ENCODE measurements at regions not wholly inside any gene's neighbourhood (a gene's known extent, or its start where the extent isn't known, plus 50 kb on each side); places are given as distances from the start of the nearest gene placed in this dataset.

- no CpG with 5 or more reads among the region's 3 CpGs for WGBS (ENCODE audit: insufficient coverage)
- Mint-ChIP-seq H3K27me3 (ENCODE audit: low read depth in 3 of 3) (no peaks in the 10 kb centered on the region), H3K4me1 (peaks cover 4% of the 10 kb centered on the region), H3K4me3 (no peak overlapping the region), H3K9me3 (peaks cover 0 to 7% (median 2%) of the 10 kb centered on the region in 7 donors), H3K27ac (no peak overlapping the region), H3K36me3 (no peaks in the 10 kb centered on the region)
- Histone ChIP-seq H3K4me3 (replicated peaks in 1 of 3; ENCODE audit: low read depth in 2 of 3, low read length in 3 of 3) (no peak overlapping the region), H2AFZ (ENCODE audit: insufficient read depth, low read depth, low read length, poor library complexity, severe bottlenecking) (no peak overlapping the region), H3K36me3 (replicated peaks in 1 of 2; ENCODE audit: control insufficient read depth in 1 of 2, insufficient read depth in 2 of 2, low read length in 2 of 2) (no peaks in the 10 kb centered on the region), H3K27ac (ENCODE audit: low read depth in 1 of 2, low read length in 2 of 2) (no peak overlapping the region), H3K4me1 (ENCODE audit: control insufficient read depth in 1 of 2, insufficient read depth in 2 of 2, low read length in 2 of 2) (no peaks in the 10 kb centered on the region), H3K27me3 (ENCODE audit: control insufficient read depth in 2 of 2, insufficient read depth in 2 of 2, low read length in 2 of 2) (no peaks in the 10 kb centered on the region), H3K9me3 (replicated peaks in 1 of 2; ENCODE audit: control insufficient read depth in 1 of 2, insufficient read depth in 1 of 2, low read length in 2 of 2) (no peaks in the 10 kb centered on the region), H3K9ac (ENCODE audit: insufficient read depth, low read length, poor library complexity, severe bottlenecking) (no peak overlapping the region), H4K20me1 (ENCODE audit: insufficient read depth, low read length) (no peaks in the 10 kb centered on the region), H3K79me2 (ENCODE audit: insufficient read depth, low read length) (no peaks in the 10 kb centered on the region), H3K4me2 (replicated peaks; ENCODE audit: extremely low read depth, low read length, poor library complexity, severe bottlenecking) (no peak overlapping the region)
- intact Hi-C loops (cut with micrococcal nuclease): no loop called here
- no peak for TF ChIP-seq CTCF (IDR thresholded peaks at IDR 0.05)
- DNase-seq: no peak
These were observed 61.3 kb upstream of the UNC5C start for GRCh38 chr4:95610061-95610569.

- H3K4me3 Mint-ChIP-seq: no peak overlapping the region
- H3K4me1 ChIP-seq (ENCODE audit: control insufficient read depth in 1 of 2, insufficient read depth in 2 of 2, low read length in 2 of 2): peaks cover under 1% of the 10 kb centered on the region in 2 donors
These were observed 58.0 kb upstream of the UNC5C start for GRCh38 chr4:95606739-95607138.

More at GRCh38 chr4:95606739-95607138, 58.0 kb upstream of the UNC5C start:
- no peak overlapping the region for H3K27ac ChIP-seq (ENCODE audit: low read depth in 1 of 2, low read length in 2 of 2)
- Mint-ChIP-seq H3K4me1 (peaks cover 4% of the 10 kb centered on the region), H3K36me3 (no peaks in the 10 kb centered on the region), H3K27ac (no peak overlapping the region), H3K27me3 (ENCODE audit: low read depth in 3 of 3) (no peaks in the 10 kb centered on the region), H3K9me3 (peaks cover 0 to 7% (median 2%) of the 10 kb centered on the region in 7 donors)
- no peaks in the 10 kb centered on the region for H3K36me3 ChIP-seq (replicated peaks in 1 of 2; ENCODE audit: control insufficient read depth in 1 of 2, insufficient read depth in 2 of 2, low read length in 2 of 2)
- H2AFZ ChIP-seq (ENCODE audit: insufficient read depth, low read depth, low read length, poor library complexity, severe bottlenecking): no peak overlapping the region
- H3K4me3 ChIP-seq (replicated peaks in 1 of 3; ENCODE audit: low read depth in 2 of 3, low read length in 3 of 3): no peak overlapping the region
- no peaks in the 10 kb centered on the region for H3K79me2 ChIP-seq (ENCODE audit: insufficient read depth, low read length)
- intact Hi-C loops (cut with micrococcal nuclease): no loop called here
- no peak overlapping the region for H3K9ac ChIP-seq (ENCODE audit: insufficient read depth, low read length, poor library complexity, severe bottlenecking)
- WGBS (ENCODE audit: insufficient coverage): 13% methylated on average over 3 of the region's 7 CpGs
- TF ChIP-seq CTCF (IDR thresholded peaks at IDR 0.05): no peak
- H4K20me1 ChIP-seq (ENCODE audit: insufficient read depth, low read length): no peaks in the 10 kb centered on the region
- no peak for DNase-seq
- H3K4me2 ChIP-seq (replicated peaks; ENCODE audit: extremely low read depth, low read length, poor library complexity, severe bottlenecking): no peak overlapping the region
- no peaks in the 10 kb centered on the region for H3K9me3 ChIP-seq (replicated peaks in 1 of 2; ENCODE audit: control insufficient read depth in 1 of 2, insufficient read depth in 1 of 2, low read length in 2 of 2)
- H3K27me3 ChIP-seq (ENCODE audit: control insufficient read depth in 2 of 2, insufficient read depth in 2 of 2, low read length in 2 of 2): no peaks in the 10 kb centered on the region
